ENCODE measurements at regions not wholly inside any gene's neighbourhood (a gene's known extent, or its start where the extent isn't known, plus 50 kb on each side); places are given as distances from the start of the nearest gene placed in this dataset.
A peak's percentile ranks its signal among the peaks of the same experiment; 100 is the strongest.

- DNase-seq: peak; percentile 53
Observed at GRCh38 chr9:16954040-16954439, 83.6 kb upstream of the BNC2 start.

DNA sequence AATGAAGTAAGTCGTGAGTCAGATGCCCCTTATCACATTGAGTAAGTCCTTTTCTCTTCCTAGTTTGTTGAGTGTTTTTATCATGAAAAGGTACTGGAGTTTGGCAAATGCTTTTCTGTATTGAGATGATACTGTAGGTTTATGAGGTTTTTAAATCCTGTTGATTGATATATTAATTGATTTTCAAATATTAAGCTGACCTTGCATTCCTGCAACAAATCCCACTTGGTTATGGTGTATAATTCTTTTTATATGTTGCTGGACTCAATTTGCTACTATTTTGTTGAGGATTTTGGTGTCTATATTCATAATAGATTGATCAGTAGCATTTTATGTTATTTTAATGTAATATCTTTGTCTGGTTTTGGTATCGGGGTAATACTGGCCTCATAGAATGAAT, 81.0 kb upstream of the BNC2 start:
- DNase-seq: no peak

GRCh38 chr9:16950051-16950450, 79.6 kb upstream of the BNC2 start:
- no peak for DNase-seq

- no peak for DNase-seq
Observed at GRCh38 chr9:16930578-16930977, 60.1 kb upstream of the BNC2 start.

DNA sequence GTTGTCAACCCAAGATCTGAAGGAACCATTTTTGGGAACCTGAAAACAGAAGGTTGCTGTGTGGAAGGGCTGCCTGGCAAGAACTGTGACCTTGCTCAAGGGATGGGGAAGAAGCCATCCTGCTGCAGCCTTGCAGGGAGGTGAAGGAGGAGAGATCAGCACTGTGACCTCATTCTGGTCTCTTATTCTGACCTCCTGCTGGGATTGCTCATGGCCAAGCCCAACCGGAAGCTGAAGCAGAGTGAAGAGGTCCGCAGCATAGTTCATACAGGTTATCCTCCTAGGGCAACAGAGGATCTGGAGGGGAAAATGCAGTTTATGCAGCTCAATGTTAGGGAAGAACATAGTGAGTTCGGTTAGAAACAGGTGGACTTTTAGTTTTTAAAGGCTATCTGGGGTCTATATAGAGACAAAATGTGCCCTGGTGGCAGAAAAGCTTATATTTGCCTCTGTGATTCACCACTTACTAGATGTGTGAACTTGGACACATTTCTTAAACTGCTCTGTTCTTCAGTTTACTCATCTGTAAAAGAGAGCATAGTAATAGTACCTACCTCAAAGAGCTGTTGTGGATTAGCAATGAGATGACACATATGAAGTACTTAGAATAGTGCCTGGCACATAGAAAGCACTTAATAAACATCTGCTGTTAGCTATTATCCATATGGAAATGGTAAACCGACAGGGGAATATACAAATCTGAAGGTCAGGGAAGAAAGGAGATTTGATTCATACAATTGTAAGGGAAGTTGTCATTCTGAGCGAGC, 57.9 kb upstream of the BNC2 start:
- DNase-seq: no peak

DNA sequence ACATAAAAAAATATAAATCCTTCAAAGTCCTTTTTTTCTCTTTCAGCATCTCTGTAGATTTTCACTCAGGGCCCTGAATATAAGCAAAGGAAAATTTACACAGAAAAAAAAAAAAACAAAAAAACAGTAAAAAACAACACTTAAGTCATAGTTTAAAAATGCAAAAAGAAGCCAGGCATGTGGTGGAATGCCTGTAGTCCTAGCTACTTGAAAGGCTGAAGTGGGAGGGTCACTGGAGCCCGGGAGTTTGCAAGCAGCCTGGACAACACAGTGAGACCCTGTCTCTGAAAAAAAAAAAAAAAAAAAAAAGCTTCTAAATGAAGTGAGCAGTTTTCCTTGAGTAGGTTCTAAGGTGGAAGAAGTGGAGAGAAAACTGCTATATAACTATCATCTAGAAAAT, 55.0 kb upstream of the BNC2 start:
- DNase-seq: no peak

- DNase-seq: no peak
Observed at GRCh38 chr9:16924311-16924915, 53.9 kb upstream of the BNC2 start.

- no peak for DNase-seq
Observed at GRCh38 chr9:16921855-16922254, 51.4 kb upstream of the BNC2 start.

Measured in left kidney (tissue), 1 donor.